ENCODE measurements at regions not wholly inside any gene's neighbourhood (a gene's known extent, or its start where the extent isn't known, plus 50 kb on each side); places are given as distances from the start of the nearest gene placed in this dataset.
"Not testable (repeated sequence)": the region's sequence is repeated elsewhere in the genome, so short reads cannot be mapped to it uniquely, and the experiment has no call there.

DNA sequence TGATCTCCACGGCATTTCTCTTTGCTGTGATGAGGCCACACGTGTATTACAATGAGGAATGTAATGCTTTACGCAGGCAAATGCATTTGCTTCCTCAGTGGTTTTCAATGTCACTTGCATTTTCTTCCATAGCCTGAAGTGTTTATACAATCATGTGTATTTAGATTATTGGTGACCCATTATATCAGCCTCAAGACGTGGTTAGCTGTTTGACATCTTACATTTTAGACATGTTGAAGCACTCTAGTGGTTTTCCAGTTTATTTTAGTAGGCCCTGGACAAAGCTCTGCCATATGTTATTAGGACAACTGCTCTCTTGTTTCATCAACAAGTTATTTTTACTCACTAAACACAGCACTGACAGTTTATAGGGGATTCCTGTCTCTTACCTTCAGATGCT, 200.4 kb downstream of the UTRN start:
- Mint-ChIP-seq H3K4me1 (ENCODE audit: low read depth) (peaks cover 10% of the 10 kb centered on the region), H3K9me3 (no peaks in the 10 kb centered on the region), H3K27ac (no peak overlapping the region), H3K4me3 (no peak overlapping the region), H3K36me3 (peaks cover 16% of the 10 kb centered on the region), H3K27me3 (no peaks in the 10 kb centered on the region)
- ChIA-PET CTCF (no interaction called here), POLR2A (no interaction called here)
- no peak for DNase-seq
- intact Hi-C loops (cut with micrococcal nuclease) = no loop called here

DNA sequence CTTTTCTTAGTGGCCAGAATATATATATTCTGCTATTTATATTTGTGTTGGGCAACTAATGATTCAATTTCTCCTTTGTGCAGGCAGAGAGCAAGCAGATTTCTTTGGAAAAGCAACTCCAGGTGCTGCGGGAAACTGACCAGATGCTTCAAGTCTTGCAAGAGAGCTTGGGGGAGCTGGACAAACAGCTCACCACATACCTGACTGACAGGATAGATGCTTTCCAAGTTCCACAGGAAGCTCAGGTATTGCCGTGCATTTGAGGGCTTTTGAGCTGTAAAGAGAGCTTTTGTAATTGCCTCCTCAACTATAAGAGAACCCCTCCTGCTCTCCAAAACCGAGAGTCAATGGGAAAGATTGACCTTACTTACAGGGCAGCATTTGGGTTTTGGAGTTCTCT, 203.5 kb downstream of the UTRN start:
- Mint-ChIP-seq H3K27me3 (no peaks in the 10 kb centered on the region), H3K27ac (no peak overlapping the region), H3K9me3 (no peaks in the 10 kb centered on the region), H3K36me3 (peaks cover 22% of the 10 kb centered on the region), H3K4me1 (ENCODE audit: low read depth) (no peaks in the 10 kb centered on the region), H3K4me3 (no peak overlapping the region)
- ChIA-PET POLR2A (no interaction called here), CTCF (interaction anchor here (0.7 to 1.7 kb wide), 3 partner anchors 9 to 434 kb away, joined by 3 to 6 read pairs (median 4); no protein-coding TSS in a partner anchor)
- no peak for DNase-seq
- intact Hi-C loops (cut with micrococcal nuclease) = no loop called here

DNA sequence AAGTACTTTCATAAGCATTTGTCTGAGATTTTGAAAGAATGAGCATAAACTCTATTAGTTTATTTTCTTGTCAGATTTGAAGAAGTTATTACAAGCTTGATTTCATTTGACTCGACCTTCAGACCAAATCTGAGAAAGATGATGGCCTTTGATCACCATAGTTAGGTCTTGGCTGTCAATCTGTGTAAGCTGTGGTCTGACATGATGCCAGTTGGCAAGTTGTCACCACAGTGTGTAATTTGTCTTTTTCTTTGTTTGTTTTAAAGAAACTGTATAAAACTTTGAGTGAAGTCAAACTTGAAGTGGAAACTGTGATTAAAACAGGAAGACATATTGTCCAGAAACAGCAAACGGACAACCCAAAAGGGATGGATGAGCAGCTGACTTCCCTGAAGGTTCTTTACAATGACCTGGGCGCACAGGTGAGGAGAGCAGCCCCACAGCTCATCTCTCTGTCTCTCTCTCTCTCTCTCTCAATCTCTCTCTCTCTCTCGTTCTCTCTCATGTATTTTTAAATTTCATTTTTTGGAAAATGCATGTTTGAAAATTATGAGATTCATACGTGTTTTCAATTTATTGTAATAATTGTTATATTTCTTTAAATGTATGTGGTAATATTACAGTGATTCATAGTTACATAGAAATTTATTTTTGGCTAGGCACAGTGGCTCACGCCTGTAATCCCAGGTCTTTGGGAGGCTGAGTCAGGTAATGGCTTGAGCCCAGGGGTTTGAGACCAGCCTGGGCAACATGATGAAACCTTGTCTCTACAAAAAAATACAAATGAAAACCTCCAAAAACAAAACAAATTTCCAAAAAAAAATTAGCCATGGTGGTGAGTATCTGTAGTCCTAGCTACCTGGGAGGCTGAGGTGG, 208.1 kb downstream of the UTRN start:
- intact Hi-C loops (cut with micrococcal nuclease) = no loop called here
- Mint-ChIP-seq H3K27ac (no peak overlapping the region), H3K4me1 (ENCODE audit: low read depth) (peaks cover 10% of the 10 kb centered on the region), H3K9me3 (no peaks in the 10 kb centered on the region), H3K27me3 (no peaks in the 10 kb centered on the region), H3K36me3 (peaks cover 21% of the 10 kb centered on the region), H3K4me3 (no peak overlapping the region)
- POLR2A ChIA-PET = no interaction called here
- DNase-seq = no peak
- CTCF ChIA-PET = interaction anchor here (1.1 kb wide), 1 partner anchor 11 kb away, joined by 5 read pairs; no protein-coding TSS in a partner anchor

DNA sequence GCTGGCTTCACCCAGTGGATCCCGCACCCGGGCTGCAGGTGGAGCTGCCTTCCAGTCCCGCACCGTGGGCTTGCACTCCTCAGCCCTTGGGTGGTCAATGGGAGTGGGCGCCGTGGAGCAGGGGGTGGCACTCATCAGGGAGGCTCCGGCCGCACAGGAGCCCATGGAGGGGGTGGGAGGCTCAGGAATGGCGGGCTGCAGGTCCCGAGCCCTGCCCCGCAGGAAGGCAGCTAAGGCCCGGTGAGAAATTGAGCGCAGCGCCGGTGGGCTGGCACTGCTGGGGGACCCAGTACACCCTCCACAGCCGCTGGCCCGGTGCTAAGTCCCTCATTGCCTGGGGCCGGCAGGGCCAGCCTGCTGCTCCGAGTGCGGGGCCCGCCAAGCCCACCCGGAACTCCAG, 209.9 kb downstream of the UTRN start:
- CTCF ChIA-PET; intact Hi-C loops (cut with micrococcal nuclease); H3K4me3 Mint-ChIP-seq; POLR2A ChIA-PET; H3K27ac Mint-ChIP-seq; DNase-seq; H3K27me3 Mint-ChIP-seq; H3K9me3 Mint-ChIP-seq: not testable (repeated sequence)
- peaks cover 12% of the 10 kb centered on the region for H3K4me1 Mint-ChIP-seq (ENCODE audit: low read depth)
- H3K36me3 Mint-ChIP-seq = peaks cover 26% of the 10 kb centered on the region

DNA sequence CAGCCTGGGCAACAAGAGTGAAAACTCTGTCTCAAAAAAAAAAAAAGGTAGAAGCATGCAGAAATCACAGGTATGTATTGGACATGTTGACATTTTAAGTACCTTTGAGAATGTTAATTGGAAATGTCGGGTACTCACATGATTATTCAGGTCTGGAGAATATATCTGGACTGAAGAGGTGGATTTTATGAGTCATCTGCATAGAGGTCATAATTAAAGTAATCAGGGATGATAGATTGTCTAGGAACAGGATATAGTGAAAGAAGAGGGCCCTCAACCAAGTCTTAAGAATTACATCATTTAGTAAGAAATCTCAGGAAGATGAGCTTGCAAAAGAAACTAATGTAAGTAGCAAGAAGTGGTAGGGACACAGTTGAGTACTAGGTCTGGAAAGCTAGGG, 212.5 kb downstream of the UTRN start:
- ChIA-PET CTCF (no interaction called here), POLR2A (no interaction called here)
- H3K27ac Mint-ChIP-seq = no peak overlapping the region

DNA sequence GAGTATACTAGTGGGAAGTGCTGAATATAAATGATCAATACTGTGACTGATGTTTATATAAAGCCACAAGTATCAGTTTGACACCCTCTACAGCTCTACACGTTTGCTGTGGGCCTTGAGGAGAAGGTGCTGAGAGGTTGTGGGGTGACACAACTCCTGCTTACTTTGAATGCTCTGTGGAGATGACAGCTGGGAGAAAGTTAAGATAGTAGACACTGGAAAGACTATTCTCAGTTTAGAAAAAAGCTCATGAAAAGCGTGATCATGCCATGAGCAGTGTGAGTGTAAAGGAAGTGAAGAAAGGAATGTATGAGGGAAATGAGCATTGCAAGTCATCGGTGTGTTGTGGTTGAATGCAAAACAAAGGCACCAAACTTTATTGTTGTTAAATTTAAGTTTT, 215.8 kb downstream of the UTRN start:
- Mint-ChIP-seq H3K4me1 (ENCODE audit: low read depth) (peaks cover 23% of the 10 kb centered on the region), H3K4me3 (no peak overlapping the region), H3K27ac (peak overlapping the region; percentile 50), H3K27me3 (no peaks in the 10 kb centered on the region), H3K36me3 (peaks cover 48% of the 10 kb centered on the region), H3K9me3 (peaks cover 24% of the 10 kb centered on the region)
- POLR2A ChIA-PET = interaction anchor here (0.8 kb wide), 1 partner anchor 407 kb away, joined by 3 read pairs; no protein-coding TSS in a partner anchor
- peak; percentile 23 for DNase-seq
- CTCF ChIA-PET = interaction anchor here (1.4 kb wide), 1 partner anchor 19 kb away, joined by 3 read pairs; no protein-coding TSS in a partner anchor
- intact Hi-C loops (cut with micrococcal nuclease) = no loop called here

More for the DNA sequence above, 212.5 kb downstream of the UTRN start:
- H3K9me3 Mint-ChIP-seq = peaks cover under 1% of the 10 kb centered on the region
- intact Hi-C loops (cut with micrococcal nuclease) = no loop called here
- DNase-seq = no peak
- H3K27me3 Mint-ChIP-seq = no peaks in the 10 kb centered on the region
- peaks cover 19% of the 10 kb centered on the region for H3K4me1 Mint-ChIP-seq (ENCODE audit: low read depth)
- H3K36me3 Mint-ChIP-seq = peaks cover 20% of the 10 kb centered on the region
- no peak overlapping the region for H3K4me3 Mint-ChIP-seq

DNA sequence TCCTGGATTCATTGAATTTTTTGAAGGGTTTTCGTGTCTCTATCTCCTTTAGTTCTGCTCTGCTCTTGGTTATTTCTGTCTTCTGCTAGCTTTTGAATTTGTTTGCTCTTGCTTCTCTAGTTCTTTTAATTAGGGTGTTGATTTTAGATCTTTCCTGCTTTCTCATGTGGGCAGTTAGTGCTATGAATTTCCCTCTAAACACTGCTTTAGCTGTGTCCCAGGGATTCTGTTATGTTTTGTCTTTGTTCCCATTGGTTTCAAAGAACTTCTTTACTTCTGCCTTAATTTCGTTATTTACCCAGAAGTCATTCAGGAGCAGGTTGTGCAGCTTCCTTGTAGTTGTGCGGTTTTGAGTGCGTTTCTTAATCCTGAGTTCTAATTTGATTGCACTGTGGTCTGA, 220.1 kb downstream of the UTRN start:
- H3K27ac Mint-ChIP-seq; intact Hi-C loops (cut with micrococcal nuclease); H3K4me3 Mint-ChIP-seq; POLR2A ChIA-PET; CTCF ChIA-PET; H3K27me3 Mint-ChIP-seq; DNase-seq: not testable (repeated sequence)
- Mint-ChIP-seq H3K4me1 (ENCODE audit: low read depth) (peaks cover 15% of the 10 kb centered on the region), H3K9me3 (peaks cover 33% of the 10 kb centered on the region), H3K36me3 (peaks cover 66% of the 10 kb centered on the region)

DNA sequence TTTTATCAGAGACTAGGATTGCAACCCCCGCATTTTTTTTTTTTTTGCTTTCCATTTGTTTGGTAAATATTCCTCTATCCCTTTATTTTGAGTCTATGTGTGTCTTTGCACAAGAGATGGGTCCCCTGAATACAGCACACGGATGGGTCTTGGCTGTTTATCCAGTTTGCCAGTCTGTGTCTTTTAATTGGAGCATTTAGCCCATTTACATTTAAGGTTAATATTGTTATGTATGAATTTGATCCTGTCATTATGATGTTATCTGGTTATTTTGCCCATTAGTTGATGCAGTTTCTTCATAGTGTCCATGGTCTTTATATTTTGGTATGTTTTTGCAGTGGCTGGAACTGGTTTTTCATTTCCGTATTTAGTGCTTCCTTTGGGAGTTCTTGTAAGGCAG, 220.9 kb downstream of the UTRN start:
- Mint-ChIP-seq H3K9me3 (peaks cover 33% of the 10 kb centered on the region), H3K36me3 (peaks cover 64% of the 10 kb centered on the region), H3K4me1 (ENCODE audit: low read depth) (peaks cover 11% of the 10 kb centered on the region)
- CTCF ChIA-PET; DNase-seq; H3K27ac Mint-ChIP-seq; H3K4me3 Mint-ChIP-seq; POLR2A ChIA-PET; intact Hi-C loops (cut with micrococcal nuclease); H3K27me3 Mint-ChIP-seq: not testable (repeated sequence)

DNA sequence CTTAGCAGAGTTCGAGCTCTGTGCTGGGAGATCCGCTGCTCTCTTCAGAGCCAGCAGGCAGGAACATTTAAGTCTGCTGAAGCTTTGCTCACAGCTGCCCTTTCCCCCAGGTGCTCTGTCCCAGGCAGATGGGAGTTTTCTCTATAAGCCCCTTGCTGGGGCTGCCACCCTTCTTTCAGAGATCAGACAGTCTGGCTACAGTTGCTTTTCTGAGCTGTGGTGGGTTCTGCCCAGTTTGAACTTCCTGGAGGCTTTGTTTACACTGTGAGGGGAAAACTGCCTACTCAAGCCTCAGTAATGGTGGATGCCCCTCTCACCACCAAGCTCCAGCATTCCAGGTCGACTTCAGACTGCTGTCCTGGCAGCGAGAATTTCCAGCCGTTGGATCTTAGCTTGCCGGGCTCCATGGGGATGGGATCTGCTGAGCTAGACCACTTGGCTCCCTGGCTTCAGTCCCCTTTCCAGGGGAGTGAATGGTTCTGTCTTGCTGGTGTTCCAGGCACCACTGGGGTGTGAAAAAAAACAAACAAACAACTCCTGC, 222.7 kb downstream of the UTRN start:
- H3K4me3 Mint-ChIP-seq; DNase-seq; H3K27ac Mint-ChIP-seq; POLR2A ChIA-PET; H3K4me1 Mint-ChIP-seq (ENCODE audit: low read depth); intact Hi-C loops (cut with micrococcal nuclease); H3K27me3 Mint-ChIP-seq; CTCF ChIA-PET: not testable (repeated sequence)
- peaks cover 57% of the 10 kb centered on the region for H3K36me3 Mint-ChIP-seq
- H3K9me3 Mint-ChIP-seq = peaks cover 31% of the 10 kb centered on the region

DNA sequence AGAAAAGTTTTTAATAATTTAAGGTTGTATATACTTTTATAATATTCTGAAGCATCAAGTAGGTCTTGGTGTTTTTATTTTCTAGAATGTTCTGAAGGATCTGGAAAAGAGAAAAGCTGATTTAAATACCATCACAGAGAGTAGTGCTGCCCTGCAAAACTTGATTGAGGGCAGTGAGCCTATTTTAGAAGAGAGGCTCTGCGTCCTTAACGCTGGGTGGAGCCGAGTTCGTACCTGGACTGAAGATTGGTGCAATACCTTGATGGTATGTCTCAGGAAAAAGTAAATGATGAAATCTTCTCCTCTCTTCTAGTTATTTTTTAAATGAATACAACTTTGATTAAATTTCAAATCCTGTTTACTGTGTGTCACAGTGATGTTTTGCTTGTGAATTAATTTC, 225.7 kb downstream of the UTRN start:
- Mint-ChIP-seq H3K4me1 (ENCODE audit: low read depth) (peaks cover 5% of the 10 kb centered on the region), H3K36me3 (peaks cover 36% of the 10 kb centered on the region), H3K27ac (no peak overlapping the region), H3K4me3 (no peak overlapping the region), H3K27me3 (no peaks in the 10 kb centered on the region), H3K9me3 (peaks cover 9% of the 10 kb centered on the region)
- POLR2A ChIA-PET = no interaction called here
- intact Hi-C loops (cut with micrococcal nuclease) = no loop called here
- CTCF ChIA-PET = no interaction called here
- DNase-seq = no peak

DNA sequence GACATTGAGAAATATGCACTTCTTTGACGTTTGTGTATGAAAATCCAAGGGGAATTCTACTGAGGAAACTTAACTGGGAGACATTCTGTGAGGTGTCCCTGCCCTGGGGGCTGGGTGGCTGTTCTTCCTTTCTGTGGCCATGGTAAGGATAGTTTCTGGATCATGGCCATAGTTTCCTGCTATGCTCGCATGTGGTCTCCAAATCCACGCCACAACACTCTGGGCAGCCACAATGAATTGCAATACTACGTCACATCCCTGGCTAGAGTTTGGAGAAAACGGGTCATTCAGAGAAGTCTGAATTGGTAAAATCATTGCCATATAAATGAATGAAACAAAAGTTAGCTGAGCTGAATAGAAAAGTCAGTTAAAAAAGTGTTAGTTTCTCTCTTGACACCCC, 230.6 kb downstream of the UTRN start:
- CTCF ChIA-PET = no interaction called here
- H3K36me3 Mint-ChIP-seq = peaks cover 25% of the 10 kb centered on the region

DNA sequence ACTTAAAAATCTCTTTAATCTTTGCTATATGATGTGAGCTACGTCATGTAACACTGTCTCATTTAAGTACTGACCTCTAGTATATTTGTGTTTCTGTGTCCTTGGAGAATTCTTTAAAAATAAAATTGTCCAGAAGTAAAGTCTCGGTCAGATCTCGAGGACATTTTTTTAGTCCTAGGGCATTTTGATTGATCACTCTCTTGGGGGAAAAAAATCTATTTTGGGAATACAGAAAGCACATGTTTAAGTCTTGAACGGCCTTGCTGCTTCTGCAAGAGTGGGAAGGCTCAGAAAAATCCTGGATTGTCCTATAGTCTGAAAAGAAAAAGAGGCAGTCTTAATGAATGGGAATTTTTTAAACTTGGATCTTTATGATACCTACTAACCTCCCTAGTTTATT, 234.3 kb downstream of the UTRN start:
- H3K27me3 Mint-ChIP-seq = no peaks in the 10 kb centered on the region
- ChIA-PET CTCF (no interaction called here), POLR2A (no interaction called here)
- H3K4me1 Mint-ChIP-seq (ENCODE audit: low read depth) = no peaks in the 10 kb centered on the region
- intact Hi-C loops (cut with micrococcal nuclease) = no loop called here
- no peak overlapping the region for H3K27ac Mint-ChIP-seq
- peaks cover 23% of the 10 kb centered on the region for H3K36me3 Mint-ChIP-seq
- DNase-seq = no peak
- no peaks in the 10 kb centered on the region for H3K9me3 Mint-ChIP-seq
- no peak overlapping the region for H3K4me3 Mint-ChIP-seq

More for the DNA sequence above, 230.6 kb downstream of the UTRN start:
- H3K27me3 Mint-ChIP-seq = no peaks in the 10 kb centered on the region
- POLR2A ChIA-PET = no interaction called here
- intact Hi-C loops (cut with micrococcal nuclease) = no loop called here
- H3K4me1 Mint-ChIP-seq (ENCODE audit: low read depth) = no peaks in the 10 kb centered on the region
- no peak overlapping the region for H3K27ac Mint-ChIP-seq
- DNase-seq = no peak
- H3K9me3 Mint-ChIP-seq = no peaks in the 10 kb centered on the region
- H3K4me3 Mint-ChIP-seq = no peak overlapping the region

Measured in activated CD4-positive, alpha-beta memory T cell treated with anti-CD3 and anti-CD28 coated beads for 36 hours (primary cell).